Central memory CD8-positive, alpha-beta T cell (primary cell): ENCODE measurements at regions not wholly inside any gene's neighbourhood (a gene's known extent, or its start where the extent isn't known, plus 50 kb on each side); places are given as distances from the start of the nearest gene placed in this dataset.

Experiments
- ATAC-seq: fragments of 150-1000 bp; cut with Tn5 transposase; replicated peaks from 2 replicates; pipeline ENCODE4 v1.10.0; 2022; ENCODE audit warnings: mild to moderate bottlenecking, moderate FRiP score, moderate number of reproducible peaks; ENCODE audit not compliant: poor library complexity, severe bottlenecking; ENCODE audit errors: extremely low read depth
- DNase-seq, 2 donors: peaks; one replicate each; pipeline ENCODE4 v3.0.0; 2021; ENCODE audit warnings: low spot score in 2 of 2
- H3K27ac Mint-ChIP-seq: one replicate; pipeline ENCODE4 v1.8.0; 2022; ENCODE audit warnings: low read depth, mild to moderate bottlenecking, moderate library complexity, mixed read lengths
- H3K27me3 Mint-ChIP-seq: one replicate; pipeline ENCODE4 v1.8.0; 2022; ENCODE audit warnings: mixed read lengths
- H3K36me3 Mint-ChIP-seq: one replicate; pipeline ENCODE4 v1.8.0; 2022; ENCODE audit warnings: mild to moderate bottlenecking, moderate library complexity, mixed read lengths; ENCODE audit not compliant: insufficient read depth
- H3K4me1 Mint-ChIP-seq: one replicate; pipeline ENCODE4 v1.8.0; 2022; ENCODE audit warnings: mixed read lengths
- H3K4me3 Mint-ChIP-seq: one replicate; pipeline ENCODE4 v1.8.0; 2022; ENCODE audit warnings: mild to moderate bottlenecking, moderate library complexity, mixed read lengths
- H3K9me3 Mint-ChIP-seq: one replicate; pipeline ENCODE4 v1.8.0; 2022; ENCODE audit warnings: mixed read lengths

DNA sequence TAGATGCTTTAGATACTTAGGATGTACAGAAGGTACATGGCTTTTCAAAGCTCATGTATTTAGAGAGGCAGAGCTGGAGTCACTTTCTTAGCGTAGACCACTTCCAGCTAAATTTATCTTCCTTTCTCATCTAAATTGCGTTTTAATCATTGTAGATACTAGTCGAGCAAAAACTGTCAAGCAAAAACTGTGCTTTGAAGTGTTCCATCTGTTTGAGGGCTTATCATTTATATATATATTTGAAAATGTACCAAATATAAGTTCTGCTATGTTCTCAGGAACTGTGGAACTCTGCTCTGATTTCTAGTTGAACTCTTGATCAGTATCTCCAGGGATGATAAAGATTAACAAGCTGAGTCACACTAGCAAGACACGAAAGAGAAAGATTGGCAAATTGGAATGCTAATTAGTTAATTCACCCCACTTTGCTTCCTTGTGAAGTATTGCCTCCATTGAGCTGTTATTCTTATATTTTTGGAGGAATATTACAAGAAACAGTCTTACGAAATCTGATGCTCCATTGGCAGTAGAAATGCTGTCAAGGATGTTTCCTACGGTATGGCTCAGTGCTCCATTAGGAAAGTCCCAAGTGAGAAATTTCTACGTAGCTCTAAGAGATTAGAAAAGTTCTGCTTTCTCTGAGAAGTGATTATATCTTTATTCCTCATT is 310.7 kb downstream of the AEBP2 start:
- Mint-ChIP-seq H3K4me1 (no peaks in the 10 kb centered on the region), H3K27ac (no peak overlapping the region), H3K9me3 (peaks cover 15% of the 10 kb centered on the region)

DNA sequence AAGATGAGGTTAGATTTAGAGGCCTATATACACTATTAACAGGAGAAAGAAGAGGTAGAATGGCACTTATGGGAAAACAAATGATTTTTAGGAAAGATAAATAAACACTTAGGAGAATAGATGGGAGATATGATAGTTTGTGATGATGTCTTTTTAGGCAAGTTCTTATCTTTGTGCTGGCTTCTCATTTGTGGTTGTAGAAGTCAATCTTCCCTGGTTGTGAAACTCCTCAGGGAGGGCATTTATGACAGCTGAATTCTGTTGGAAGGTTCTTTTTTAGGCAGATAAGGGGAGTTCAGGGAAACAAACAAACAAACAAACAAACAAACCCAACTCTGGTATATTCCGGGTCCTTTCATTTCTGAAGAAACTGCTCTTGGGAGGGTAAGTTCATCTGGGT is 311.8 kb downstream of the AEBP2 start:
- Mint-ChIP-seq H3K27me3 (peaks cover 24% of the 10 kb centered on the region), H3K4me3 (no peak overlapping the region), H3K9me3 (peaks cover 15% of the 10 kb centered on the region), H3K4me1 (no peaks in the 10 kb centered on the region), H3K36me3 (no peaks in the 10 kb centered on the region), H3K27ac (no peak overlapping the region)
- ATAC-seq (no peak), DNase-seq (no peak)

More for the DNA sequence above, 310.7 kb downstream of the AEBP2 start:
- Mint-ChIP-seq H3K4me3 (no peak overlapping the region), H3K36me3 (no peaks in the 10 kb centered on the region), H3K27me3 (peaks cover 24% of the 10 kb centered on the region)
- ATAC-seq (no peak), DNase-seq (no peak)

DNA sequence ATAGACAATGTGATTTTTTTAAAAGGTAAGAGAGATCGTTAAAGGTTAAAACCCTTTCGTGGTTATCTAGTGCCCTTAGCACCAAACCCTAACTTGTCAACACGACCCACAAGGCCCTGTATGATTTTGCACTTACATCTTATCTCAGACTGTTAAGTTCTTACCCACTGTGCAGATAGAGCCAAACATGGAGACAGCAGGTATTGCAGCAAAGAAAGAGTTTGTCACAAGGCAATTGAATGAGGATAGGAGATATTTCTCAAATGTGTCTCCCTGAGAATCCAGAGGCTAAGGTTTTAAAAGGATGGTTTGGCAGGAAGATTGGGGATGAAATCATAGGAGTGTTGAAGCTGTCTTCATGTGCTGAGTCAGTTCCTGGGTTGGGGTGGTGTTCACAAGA is 313.4 kb downstream of the AEBP2 start:
- no peaks in the 10 kb centered on the region for H3K36me3 Mint-ChIP-seq
- H3K4me3 Mint-ChIP-seq, result no peak overlapping the region
- H3K4me1 Mint-ChIP-seq, result no peaks in the 10 kb centered on the region
- H3K9me3 Mint-ChIP-seq, result peaks cover 15% of the 10 kb centered on the region
- no peak overlapping the region for H3K27ac Mint-ChIP-seq
- peaks cover 18% of the 10 kb centered on the region for H3K27me3 Mint-ChIP-seq
- DNase-seq (no peak), ATAC-seq (no peak)

DNA sequence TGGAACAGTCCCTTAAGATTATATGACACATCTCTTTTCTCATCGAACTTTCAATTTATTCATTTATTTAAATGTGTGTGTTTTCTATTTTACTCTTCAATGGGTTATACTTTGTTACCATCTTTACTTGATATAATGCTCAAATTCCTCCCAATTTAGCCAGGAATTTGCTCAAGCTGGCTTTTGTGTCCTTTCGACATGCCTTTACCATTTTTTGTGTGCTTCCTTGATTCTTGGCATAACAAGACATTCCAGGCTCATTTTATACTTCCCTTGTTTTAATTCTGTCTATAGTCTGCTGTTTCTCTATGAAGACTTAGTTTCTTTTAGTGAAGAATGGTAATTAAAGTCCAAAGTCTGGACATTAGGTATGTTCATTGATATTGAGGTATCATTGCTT is 315.8 kb downstream of the AEBP2 start:
- Mint-ChIP-seq H3K27me3 (peaks cover 10% of the 10 kb centered on the region), H3K9me3 (peaks cover 15% of the 10 kb centered on the region), H3K4me3 (no peak overlapping the region), H3K36me3 (no peaks in the 10 kb centered on the region), H3K4me1 (no peaks in the 10 kb centered on the region), H3K27ac (no peak overlapping the region)
- DNase-seq (no peak), ATAC-seq (no peak)

DNA sequence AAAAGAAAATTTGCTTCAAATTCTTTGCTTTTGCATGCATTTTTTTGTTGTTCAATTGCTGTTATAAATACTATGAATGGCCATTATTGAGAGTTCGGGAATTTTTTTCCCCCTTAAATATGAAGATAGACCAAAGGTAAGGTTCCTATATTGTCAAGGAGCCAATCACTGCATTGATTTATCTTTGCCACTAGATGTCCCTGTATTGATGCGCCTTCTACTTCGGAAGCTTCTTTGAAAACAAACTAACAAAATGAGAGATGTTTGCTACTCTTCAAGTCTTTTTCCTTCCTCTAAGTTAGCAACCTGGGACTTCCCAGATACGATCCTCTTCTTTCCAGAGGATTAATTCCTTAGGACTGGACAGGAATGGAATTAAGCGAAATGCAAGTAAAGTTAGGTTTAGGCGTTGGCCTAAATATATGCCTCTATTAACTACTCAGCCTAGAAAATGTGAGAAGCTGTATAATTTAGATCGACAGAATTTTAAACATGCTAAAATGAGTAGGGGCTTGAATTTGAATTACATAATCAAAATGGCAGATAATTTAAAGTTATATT is 318.1 kb downstream of the AEBP2 start:
- H3K27ac Mint-ChIP-seq, result no peak overlapping the region
- no peak overlapping the region for H3K4me3 Mint-ChIP-seq
- ATAC-seq (no peak), DNase-seq (no peak)
- peaks cover 29% of the 10 kb centered on the region for H3K27me3 Mint-ChIP-seq
- H3K4me1 Mint-ChIP-seq, result no peaks in the 10 kb centered on the region
- H3K36me3 Mint-ChIP-seq, result no peaks in the 10 kb centered on the region
- H3K9me3 Mint-ChIP-seq, result peaks cover 14% of the 10 kb centered on the region

DNA sequence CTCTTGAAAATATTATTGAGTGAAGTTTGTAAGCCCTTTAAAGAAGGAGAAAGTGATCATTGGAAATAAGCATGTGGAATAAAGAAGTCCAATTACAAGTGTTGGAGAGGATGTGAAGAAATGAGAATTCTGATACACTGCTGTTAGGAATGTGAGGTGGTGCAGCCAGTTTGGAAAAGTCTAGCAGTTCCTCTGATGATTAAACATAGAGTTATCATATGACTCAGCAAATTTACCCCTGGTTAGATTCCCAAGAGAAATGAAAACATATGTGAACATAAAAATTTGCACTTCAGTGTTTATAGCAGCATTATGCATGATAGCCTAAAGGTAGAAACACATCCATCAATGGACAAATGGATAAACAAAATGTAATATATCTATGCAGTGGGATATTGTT is 319.9 kb downstream of the AEBP2 start:
- H3K27ac Mint-ChIP-seq, result no peak overlapping the region

DNA sequence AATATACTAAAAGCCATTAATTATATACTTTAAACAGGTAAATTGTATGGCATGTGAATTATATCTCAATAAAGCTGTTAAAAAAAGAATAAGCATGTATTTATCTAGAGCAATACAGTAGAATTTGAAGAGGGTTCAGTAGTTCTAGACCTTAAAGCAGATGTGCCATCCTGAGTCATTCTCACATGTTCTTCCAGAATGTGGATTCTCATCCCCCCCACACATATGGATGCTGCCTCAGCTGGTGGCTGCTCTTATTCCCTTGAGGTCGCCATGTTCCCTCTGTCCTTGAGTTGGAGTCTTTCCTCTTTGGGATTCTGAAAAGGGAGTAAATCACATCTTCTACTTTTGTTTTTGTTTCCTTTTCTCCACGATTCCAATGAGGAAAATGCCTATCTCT is 321.3 kb downstream of the AEBP2 start:
- Mint-ChIP-seq H3K4me3 (no peak overlapping the region), H3K4me1 (no peaks in the 10 kb centered on the region), H3K36me3 (no peaks in the 10 kb centered on the region), H3K9me3 (no peaks in the 10 kb centered on the region), H3K27ac (no peak overlapping the region), H3K27me3 (peaks cover 44% of the 10 kb centered on the region)
- no peak for ATAC-seq
- DNase-seq, result no peak

More for the DNA sequence above, 319.9 kb downstream of the AEBP2 start:
- Mint-ChIP-seq H3K9me3 (no peaks in the 10 kb centered on the region), H3K27me3 (peaks cover 41% of the 10 kb centered on the region), H3K4me1 (no peaks in the 10 kb centered on the region), H3K4me3 (no peak overlapping the region), H3K36me3 (no peaks in the 10 kb centered on the region)
- ATAC-seq (no peak), DNase-seq (no peak)

DNA sequence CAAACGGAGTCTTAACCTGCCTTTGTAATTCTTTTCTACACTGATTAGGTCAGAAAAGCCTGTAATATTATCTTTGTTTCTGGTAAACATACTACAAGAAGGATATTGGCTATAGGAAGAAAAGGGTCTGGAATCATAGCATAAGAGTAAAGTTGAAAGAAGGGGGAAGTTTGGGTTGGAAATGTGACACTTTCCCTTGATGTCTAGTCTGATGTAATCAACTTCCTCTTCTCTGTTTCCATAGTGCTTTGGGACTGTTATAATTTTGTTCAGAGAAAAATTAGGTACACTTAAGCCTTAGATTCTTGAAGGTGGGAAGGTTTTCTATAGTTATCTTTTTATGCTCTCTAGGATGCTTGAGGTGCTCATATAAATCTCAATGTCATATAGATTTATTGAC is 322.2 kb downstream of the AEBP2 start:
- Mint-ChIP-seq H3K9me3 (no peaks in the 10 kb centered on the region), H3K4me3 (no peak overlapping the region), H3K27me3 (peaks cover 52% of the 10 kb centered on the region), H3K4me1 (no peaks in the 10 kb centered on the region), H3K27ac (no peak overlapping the region), H3K36me3 (no peaks in the 10 kb centered on the region)
- no peak for DNase-seq
- no peak for ATAC-seq

DNA sequence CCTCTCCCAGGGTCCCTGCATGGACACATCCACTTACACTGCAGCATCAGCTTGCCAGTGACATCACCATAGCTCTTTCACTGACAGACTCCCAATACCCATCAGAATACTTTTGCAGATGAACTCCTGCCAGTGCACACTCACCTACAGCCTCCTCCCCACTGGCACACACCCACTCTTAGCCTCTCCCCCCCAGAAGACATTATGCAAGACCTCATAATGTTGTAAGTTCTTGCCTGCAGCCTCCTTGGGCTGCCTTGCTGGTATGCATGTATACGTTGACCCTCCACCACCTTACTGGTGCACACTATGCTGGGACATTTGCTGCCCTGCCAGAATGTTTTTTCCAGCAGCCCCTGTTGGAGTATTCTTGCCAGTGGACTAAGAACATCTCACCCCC is 324.2 kb downstream of the AEBP2 start:
- no peak overlapping the region for H3K4me3 Mint-ChIP-seq
- ATAC-seq, result no peak
- H3K27ac Mint-ChIP-seq, result no peak overlapping the region
- no peaks in the 10 kb centered on the region for H3K36me3 Mint-ChIP-seq
- H3K9me3 Mint-ChIP-seq, result no peaks in the 10 kb centered on the region
- peaks cover 55% of the 10 kb centered on the region for H3K27me3 Mint-ChIP-seq
- no peaks in the 10 kb centered on the region for H3K4me1 Mint-ChIP-seq
- no peak for DNase-seq

DNA sequence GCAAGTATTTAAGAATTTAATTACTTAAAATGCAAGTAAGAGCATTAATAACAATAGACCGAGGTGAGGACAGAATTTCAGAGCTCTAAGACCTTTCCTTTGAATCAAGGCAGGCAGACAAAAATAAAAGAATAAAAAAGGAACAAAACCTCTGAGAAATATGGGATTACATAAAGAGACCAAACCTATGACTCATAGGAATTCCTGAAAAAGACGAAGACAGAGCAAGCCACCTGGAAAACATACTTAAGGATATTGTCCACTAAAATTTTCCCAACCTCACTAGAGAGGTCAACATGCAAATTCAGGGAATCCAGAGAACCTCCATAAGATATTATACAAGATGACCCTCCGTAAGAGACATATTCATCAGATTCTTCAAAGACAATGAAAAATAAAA is 325.1 kb downstream of the AEBP2 start:
- no peak overlapping the region for H3K4me3 Mint-ChIP-seq
- ATAC-seq (no peak), DNase-seq (no peak)
- H3K4me1 Mint-ChIP-seq, result no peaks in the 10 kb centered on the region
- H3K27me3 Mint-ChIP-seq, result peaks cover 51% of the 10 kb centered on the region
- no peaks in the 10 kb centered on the region for H3K9me3 Mint-ChIP-seq
- no peaks in the 10 kb centered on the region for H3K36me3 Mint-ChIP-seq
- H3K27ac Mint-ChIP-seq, result no peak overlapping the region

DNA sequence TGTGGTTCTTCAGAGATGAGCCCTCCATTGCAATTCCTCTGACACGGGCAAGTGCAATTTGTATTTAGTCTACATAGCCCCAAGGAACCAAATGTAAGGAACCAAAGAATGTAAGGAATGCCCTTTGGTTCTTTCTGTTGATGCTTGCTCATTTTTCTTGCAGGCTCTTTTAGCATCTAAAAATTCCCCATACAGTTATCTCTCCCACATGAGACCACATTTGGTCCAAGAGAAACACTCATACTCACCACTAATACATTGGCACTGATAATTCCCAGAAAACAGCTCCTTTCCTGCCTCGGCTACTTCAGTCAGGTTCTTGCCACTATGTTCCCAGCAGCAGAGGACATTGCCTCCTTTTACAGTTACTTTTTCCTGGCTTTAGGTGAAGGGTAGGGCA is 332.6 kb downstream of the AEBP2 start:
- Mint-ChIP-seq H3K4me3 (no peak overlapping the region), H3K4me1 (no peaks in the 10 kb centered on the region), H3K36me3 (no peaks in the 10 kb centered on the region), H3K9me3 (peaks cover 6% of the 10 kb centered on the region), H3K27me3 (peaks cover 27% of the 10 kb centered on the region), H3K27ac (no peak overlapping the region)
- ATAC-seq (no peak), DNase-seq (no peak)

DNA sequence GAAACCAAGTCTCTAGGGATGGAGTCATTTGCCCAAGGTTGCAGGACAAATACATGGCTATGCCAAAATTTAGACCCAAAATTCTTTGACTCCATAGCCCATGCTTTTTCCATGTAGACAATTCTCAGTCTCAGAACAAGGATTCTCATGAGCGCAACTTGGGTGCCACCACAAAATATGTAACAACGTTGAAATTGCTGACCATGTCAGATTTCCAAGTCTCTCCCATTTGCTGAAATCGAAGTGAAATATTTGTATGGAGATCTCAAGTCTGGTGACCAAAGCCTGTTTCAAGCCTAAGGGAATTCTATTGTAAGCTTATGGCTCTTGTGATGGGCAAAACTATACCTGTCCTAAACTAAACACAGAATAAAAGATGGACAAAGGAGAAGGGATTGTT is 333.5 kb downstream of the AEBP2 start:
- ATAC-seq, result no peak
- Mint-ChIP-seq H3K36me3 (no peaks in the 10 kb centered on the region), H3K27me3 (peaks cover 36% of the 10 kb centered on the region), H3K4me3 (no peak overlapping the region), H3K4me1 (no peaks in the 10 kb centered on the region), H3K9me3 (peaks cover 6% of the 10 kb centered on the region), H3K27ac (no peak overlapping the region)
- DNase-seq, result no peak

DNA sequence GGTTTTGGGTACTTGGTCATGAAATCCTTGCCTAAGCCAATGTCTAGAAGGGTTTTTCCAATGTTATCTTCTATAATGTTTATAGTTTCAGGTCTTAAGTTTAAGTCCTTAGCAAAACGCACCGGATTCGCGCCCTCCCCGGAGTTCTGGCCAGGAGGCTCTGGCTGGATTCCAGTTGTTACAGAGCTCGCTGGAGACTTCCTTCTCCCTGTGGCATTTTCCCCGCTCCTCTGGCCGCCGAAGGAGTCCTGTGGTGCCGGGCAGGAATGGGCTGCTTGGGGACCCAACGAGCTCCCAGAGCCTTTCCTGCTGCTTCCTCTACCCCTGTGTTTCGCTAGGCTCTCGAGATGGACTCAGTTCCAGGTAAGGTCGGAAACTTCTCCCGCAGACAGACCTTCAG is 335.9 kb downstream of the AEBP2 start:
- H3K4me3 Mint-ChIP-seq, result no peak overlapping the region
- no peak for DNase-seq
- no peak for ATAC-seq
- peaks cover 54% of the 10 kb centered on the region for H3K27me3 Mint-ChIP-seq
- peaks cover 6% of the 10 kb centered on the region for H3K9me3 Mint-ChIP-seq
- no peaks in the 10 kb centered on the region for H3K4me1 Mint-ChIP-seq
- H3K36me3 Mint-ChIP-seq, result no peaks in the 10 kb centered on the region
- H3K27ac Mint-ChIP-seq, result no peak overlapping the region
